ENCODE measurements at regions not wholly inside any gene's neighbourhood (a gene's known extent, or its start where the extent isn't known, plus 50 kb on each side); places are given as distances from the start of the nearest gene placed in this dataset.
"Not testable (repeated sequence)": the region's sequence is repeated elsewhere in the genome, so short reads cannot be mapped to it uniquely, and the experiment has no call there.

- Mint-ChIP-seq H3K27me3 (no peaks in the 10 kb centered on the region), H3K36me3 (no peaks in the 10 kb centered on the region), H3K27ac (no peak overlapping the region), H3K9me3 (peaks cover 4% of the 10 kb centered on the region), H3K4me1 (no peaks in the 10 kb centered on the region), H3K4me3 (no peak overlapping the region)
- DNase-seq (ENCODE audit: low spot score in 2 of 2): no peak
- no peak for ATAC-seq (ENCODE audit: low read depth)
Measured at GRCh38 chr17:71764505-71764904, 356.3 kb upstream of the SOX9 start.

GRCh38 chr17:71765437-71765836 is 355.4 kb upstream of the SOX9 start:
- H3K36me3 Mint-ChIP-seq: no peaks in the 10 kb centered on the region
- no peak for ATAC-seq (ENCODE audit: low read depth)
- H3K27ac Mint-ChIP-seq: no peak overlapping the region
- DNase-seq (ENCODE audit: low spot score in 2 of 2): no peak
- no peak overlapping the region for H3K4me3 Mint-ChIP-seq
- peaks cover 5% of the 10 kb centered on the region for H3K9me3 Mint-ChIP-seq
- no peaks in the 10 kb centered on the region for H3K4me1 Mint-ChIP-seq
- no peaks in the 10 kb centered on the region for H3K27me3 Mint-ChIP-seq

GRCh38 chr17:71769850-71770249 is 351.0 kb upstream of the SOX9 start:
- no peak overlapping the region for H3K27ac Mint-ChIP-seq
- peaks cover 7% of the 10 kb centered on the region for H3K9me3 Mint-ChIP-seq
- no peaks in the 10 kb centered on the region for H3K27me3 Mint-ChIP-seq
- ATAC-seq (ENCODE audit: low read depth) (no peak), DNase-seq (ENCODE audit: low spot score in 2 of 2) (no peak)
- H3K4me1 Mint-ChIP-seq: no peaks in the 10 kb centered on the region
- no peaks in the 10 kb centered on the region for H3K36me3 Mint-ChIP-seq
- no peak overlapping the region for H3K4me3 Mint-ChIP-seq

- Mint-ChIP-seq H3K4me1 (no peaks in the 10 kb centered on the region), H3K9me3 (peaks cover 2% of the 10 kb centered on the region), H3K27ac (no peak overlapping the region), H3K4me3 (no peak overlapping the region), H3K36me3 (no peaks in the 10 kb centered on the region), H3K27me3 (no peaks in the 10 kb centered on the region)
- no peak for ATAC-seq (ENCODE audit: low read depth)
- no peak for DNase-seq (ENCODE audit: low spot score in 2 of 2)
Measured at GRCh38 chr17:71777048-71777640, 343.7 kb upstream of the SOX9 start.

GRCh38 chr17:71779482-71779881 is 341.3 kb upstream of the SOX9 start:
- H3K4me3 Mint-ChIP-seq: no peak overlapping the region
- H3K4me1 Mint-ChIP-seq: no peaks in the 10 kb centered on the region
- peaks cover 2% of the 10 kb centered on the region for H3K9me3 Mint-ChIP-seq
- H3K27ac Mint-ChIP-seq: no peak overlapping the region
- ATAC-seq (ENCODE audit: low read depth) (no peak), DNase-seq (ENCODE audit: low spot score in 2 of 2) (no peak)
- H3K27me3 Mint-ChIP-seq: no peaks in the 10 kb centered on the region
- no peaks in the 10 kb centered on the region for H3K36me3 Mint-ChIP-seq

GRCh38 chr17:71780596-71780995 is 340.2 kb upstream of the SOX9 start:
- H3K27ac Mint-ChIP-seq: no peak overlapping the region
- DNase-seq (ENCODE audit: low spot score in 2 of 2) (no peak), ATAC-seq (ENCODE audit: low read depth) (no peak)
- no peaks in the 10 kb centered on the region for H3K27me3 Mint-ChIP-seq
- H3K4me3 Mint-ChIP-seq: no peak overlapping the region
- H3K4me1 Mint-ChIP-seq: no peaks in the 10 kb centered on the region
- no peaks in the 10 kb centered on the region for H3K36me3 Mint-ChIP-seq
- peaks cover 3% of the 10 kb centered on the region for H3K9me3 Mint-ChIP-seq

- not testable (repeated sequence) for H3K9me3 Mint-ChIP-seq; H3K27ac Mint-ChIP-seq; ATAC-seq (ENCODE audit: low read depth); H3K4me1 Mint-ChIP-seq; H3K4me3 Mint-ChIP-seq; H3K27me3 Mint-ChIP-seq; H3K36me3 Mint-ChIP-seq; DNase-seq (ENCODE audit: low spot score in 2 of 2)
Measured at GRCh38 chr17:71782021-71782420, 338.8 kb upstream of the SOX9 start.

GRCh38 chr17:71790791-71791190 is 330.0 kb upstream of the SOX9 start:
- no peak overlapping the region for H3K4me3 Mint-ChIP-seq
- no peaks in the 10 kb centered on the region for H3K36me3 Mint-ChIP-seq
- no peaks in the 10 kb centered on the region for H3K27me3 Mint-ChIP-seq
- ATAC-seq (ENCODE audit: low read depth) (no peak), DNase-seq (ENCODE audit: low spot score in 2 of 2) (no peak)
- peaks cover 6% of the 10 kb centered on the region for H3K9me3 Mint-ChIP-seq
- no peaks in the 10 kb centered on the region for H3K4me1 Mint-ChIP-seq
- H3K27ac Mint-ChIP-seq: no peak overlapping the region

GRCh38 chr17:71791311-71791710 is 329.5 kb upstream of the SOX9 start:
- DNase-seq (ENCODE audit: low spot score in 2 of 2) (no peak), ATAC-seq (ENCODE audit: low read depth) (no peak)
- H3K9me3 Mint-ChIP-seq: peaks cover 8% of the 10 kb centered on the region
- no peaks in the 10 kb centered on the region for H3K4me1 Mint-ChIP-seq
- no peaks in the 10 kb centered on the region for H3K36me3 Mint-ChIP-seq
- no peak overlapping the region for H3K27ac Mint-ChIP-seq
- no peaks in the 10 kb centered on the region for H3K27me3 Mint-ChIP-seq
- no peak overlapping the region for H3K4me3 Mint-ChIP-seq

GRCh38 chr17:71792966-71793365 is 327.9 kb upstream of the SOX9 start:
- no peak for DNase-seq (ENCODE audit: low spot score in 2 of 2)
- H3K36me3 Mint-ChIP-seq: no peaks in the 10 kb centered on the region

GRCh38 chr17:71793518-71793917 is 327.3 kb upstream of the SOX9 start:
- H3K27ac Mint-ChIP-seq: no peak overlapping the region
- no peak for ATAC-seq (ENCODE audit: low read depth)
- H3K27me3 Mint-ChIP-seq: no peaks in the 10 kb centered on the region
- H3K36me3 Mint-ChIP-seq: no peaks in the 10 kb centered on the region
- H3K4me3 Mint-ChIP-seq: no peak overlapping the region
- H3K9me3 Mint-ChIP-seq: peaks cover 5% of the 10 kb centered on the region
- DNase-seq (ENCODE audit: low spot score in 2 of 2): no peak
- H3K4me1 Mint-ChIP-seq: no peaks in the 10 kb centered on the region

More at GRCh38 chr17:71792966-71793365, 327.9 kb upstream of the SOX9 start:
- no peak overlapping the region for H3K27ac Mint-ChIP-seq
- ATAC-seq (ENCODE audit: low read depth): no peak
- no peaks in the 10 kb centered on the region for H3K4me1 Mint-ChIP-seq
- H3K4me3 Mint-ChIP-seq: no peak overlapping the region
- no peaks in the 10 kb centered on the region for H3K27me3 Mint-ChIP-seq
- H3K9me3 Mint-ChIP-seq: peaks cover 8% of the 10 kb centered on the region

- Mint-ChIP-seq H3K4me3 (no peak overlapping the region), H3K36me3 (no peaks in the 10 kb centered on the region), H3K27ac (no peak overlapping the region), H3K27me3 (no peaks in the 10 kb centered on the region), H3K9me3 (peaks cover 7% of the 10 kb centered on the region), H3K4me1 (no peaks in the 10 kb centered on the region)
- ATAC-seq (ENCODE audit: low read depth) (no peak), DNase-seq (ENCODE audit: low spot score in 2 of 2) (no peak)
Measured at GRCh38 chr17:71798701-71799100, 322.1 kb upstream of the SOX9 start.

- Mint-ChIP-seq H3K4me3 (no peak overlapping the region), H3K4me1 (no peaks in the 10 kb centered on the region), H3K9me3 (peaks cover 7% of the 10 kb centered on the region), H3K27me3 (no peaks in the 10 kb centered on the region), H3K27ac (no peak overlapping the region), H3K36me3 (no peaks in the 10 kb centered on the region)
- ATAC-seq (ENCODE audit: low read depth) (no peak), DNase-seq (ENCODE audit: low spot score in 2 of 2) (no peak)
Measured at GRCh38 chr17:71799657-71800056, 321.2 kb upstream of the SOX9 start.

- DNase-seq (ENCODE audit: low spot score in 2 of 2) (no peak), ATAC-seq (ENCODE audit: low read depth) (no peak)
- Mint-ChIP-seq H3K9me3 (peaks cover 4% of the 10 kb centered on the region), H3K27ac (no peak overlapping the region), H3K4me3 (no peak overlapping the region), H3K4me1 (no peaks in the 10 kb centered on the region), H3K36me3 (no peaks in the 10 kb centered on the region), H3K27me3 (no peaks in the 10 kb centered on the region)
Measured at GRCh38 chr17:71801301-71801700, 319.5 kb upstream of the SOX9 start.

- H3K9me3 Mint-ChIP-seq: peaks cover 4% of the 10 kb centered on the region
- H3K36me3 Mint-ChIP-seq: no peaks in the 10 kb centered on the region
- DNase-seq (ENCODE audit: low spot score in 2 of 2): no peak
- ATAC-seq (ENCODE audit: low read depth): no peak
- H3K4me1 Mint-ChIP-seq: no peaks in the 10 kb centered on the region
- H3K27me3 Mint-ChIP-seq: no peaks in the 10 kb centered on the region
- H3K27ac Mint-ChIP-seq: no peak overlapping the region
- no peak overlapping the region for H3K4me3 Mint-ChIP-seq
Measured at GRCh38 chr17:71802663-71803062, 318.2 kb upstream of the SOX9 start.

Measured in memory B cell (primary cell).